ENCODE measurements at regions not wholly inside any gene's neighbourhood (a gene's known extent, or its start where the extent isn't known, plus 50 kb on each side); places are given as distances from the start of the nearest gene placed in this dataset.
"Not testable (repeated sequence)": the region's sequence is repeated elsewhere in the genome, so short reads cannot be mapped to it uniquely, and the experiment has no call there.

DNA sequence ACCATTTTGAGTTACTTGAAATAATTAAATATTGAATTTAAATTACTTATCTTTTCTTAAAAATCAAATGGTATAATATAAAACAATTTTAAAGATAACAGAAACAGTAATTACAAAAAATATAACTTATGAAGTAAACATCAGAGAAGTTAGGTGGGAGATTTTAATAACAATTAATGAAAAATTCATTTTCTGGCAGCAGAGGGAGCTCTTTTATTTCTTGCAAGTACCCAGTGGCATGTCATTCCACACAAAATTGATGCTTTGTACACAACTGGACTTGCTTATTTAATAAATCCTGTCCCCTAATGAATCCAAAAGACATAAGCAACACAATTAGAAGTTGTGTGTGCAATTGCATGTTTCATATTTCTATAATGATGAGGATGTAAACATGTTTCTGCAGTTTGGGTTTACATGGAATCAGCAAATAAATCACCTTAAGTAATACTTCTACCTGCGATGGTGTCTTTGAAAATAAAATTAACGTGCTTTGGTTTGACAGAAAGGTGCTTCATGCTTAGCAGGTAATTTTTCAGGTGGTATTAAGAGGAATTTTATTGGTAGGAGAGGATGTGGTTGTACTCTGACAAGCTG lies 861.3 kb downstream of the ZPLD1 start:
- no peak overlapping the region for H3K4me3 ChIP-seq (ENCODE audit: low read length)
- no peak overlapping the region for H3K9ac ChIP-seq (ENCODE audit: low read length)
- no peak overlapping the region for H3K4me2 ChIP-seq (ENCODE audit: low read length)
- TF ChIP-seq, protein P1, sequence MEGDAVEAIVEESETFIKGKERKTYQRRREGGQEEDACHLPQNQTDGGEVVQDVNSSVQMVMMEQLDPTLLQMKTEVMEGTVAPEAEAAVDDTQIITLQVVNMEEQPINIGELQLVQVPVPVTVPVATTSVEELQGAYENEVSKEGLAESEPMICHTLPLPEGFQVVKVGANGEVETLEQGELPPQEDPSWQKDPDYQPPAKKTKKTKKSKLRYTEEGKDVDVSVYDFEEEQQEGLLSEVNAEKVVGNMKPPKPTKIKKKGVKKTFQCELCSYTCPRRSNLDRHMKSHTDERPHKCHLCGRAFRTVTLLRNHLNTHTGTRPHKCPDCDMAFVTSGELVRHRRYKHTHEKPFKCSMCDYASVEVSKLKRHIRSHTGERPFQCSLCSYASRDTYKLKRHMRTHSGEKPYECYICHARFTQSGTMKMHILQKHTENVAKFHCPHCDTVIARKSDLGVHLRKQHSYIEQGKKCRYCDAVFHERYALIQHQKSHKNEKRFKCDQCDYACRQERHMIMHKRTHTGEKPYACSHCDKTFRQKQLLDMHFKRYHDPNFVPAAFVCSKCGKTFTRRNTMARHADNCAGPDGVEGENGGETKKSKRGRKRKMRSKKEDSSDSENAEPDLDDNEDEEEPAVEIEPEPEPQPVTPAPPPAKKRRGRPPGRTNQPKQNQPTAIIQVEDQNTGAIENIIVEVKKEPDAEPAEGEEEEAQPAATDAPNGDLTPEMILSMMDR (IDR thresholded peaks at IDR 0.05; ENCODE audit: poor library complexity, severe bottlenecking) = peak; percentile 69
- TF ChIP-seq POLR2AphosphoS5 (IDR thresholded peaks at IDR 0.05) (no peak), RAD21 (conservative IDR thresholded peaks at IDR 0.05) (peak; percentile 73), SMC3 (conservative IDR thresholded peaks at IDR 0.05; ENCODE audit: poor library complexity) (peak; percentile 71), MXI1 (conservative IDR thresholded peaks at IDR 0.05; ENCODE audit: poor library complexity, severe bottlenecking) (no peak), EZH2 (IDR thresholded peaks at IDR 0.05; ENCODE audit: borderline replicate concordance, insufficient read depth, low read length, poor library complexity, severe bottlenecking) (no peak)
- TF ChIP-seq, protein P2, sequence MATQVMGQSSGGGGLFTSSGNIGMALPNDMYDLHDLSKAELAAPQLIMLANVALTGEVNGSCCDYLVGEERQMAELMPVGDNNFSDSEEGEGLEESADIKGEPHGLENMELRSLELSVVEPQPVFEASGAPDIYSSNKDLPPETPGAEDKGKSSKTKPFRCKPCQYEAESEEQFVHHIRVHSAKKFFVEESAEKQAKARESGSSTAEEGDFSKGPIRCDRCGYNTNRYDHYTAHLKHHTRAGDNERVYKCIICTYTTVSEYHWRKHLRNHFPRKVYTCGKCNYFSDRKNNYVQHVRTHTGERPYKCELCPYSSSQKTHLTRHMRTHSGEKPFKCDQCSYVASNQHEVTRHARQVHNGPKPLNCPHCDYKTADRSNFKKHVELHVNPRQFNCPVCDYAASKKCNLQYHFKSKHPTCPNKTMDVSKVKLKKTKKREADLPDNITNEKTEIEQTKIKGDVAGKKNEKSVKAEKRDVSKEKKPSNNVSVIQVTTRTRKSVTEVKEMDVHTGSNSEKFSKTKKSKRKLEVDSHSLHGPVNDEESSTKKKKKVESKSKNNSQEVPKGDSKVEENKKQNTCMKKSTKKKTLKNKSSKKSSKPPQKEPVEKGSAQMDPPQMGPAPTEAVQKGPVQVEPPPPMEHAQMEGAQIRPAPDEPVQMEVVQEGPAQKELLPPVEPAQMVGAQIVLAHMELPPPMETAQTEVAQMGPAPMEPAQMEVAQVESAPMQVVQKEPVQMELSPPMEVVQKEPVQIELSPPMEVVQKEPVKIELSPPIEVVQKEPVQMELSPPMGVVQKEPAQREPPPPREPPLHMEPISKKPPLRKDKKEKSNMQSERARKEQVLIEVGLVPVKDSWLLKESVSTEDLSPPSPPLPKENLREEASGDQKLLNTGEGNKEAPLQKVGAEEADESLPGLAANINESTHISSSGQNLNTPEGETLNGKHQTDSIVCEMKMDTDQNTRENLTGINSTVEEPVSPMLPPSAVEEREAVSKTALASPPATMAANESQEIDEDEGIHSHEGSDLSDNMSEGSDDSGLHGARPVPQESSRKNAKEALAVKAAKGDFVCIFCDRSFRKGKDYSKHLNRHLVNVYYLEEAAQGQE (IDR thresholded peaks at IDR 0.05; ENCODE audit: borderline replicate concordance) = no peak
- no peak overlapping the region for H3K27ac ChIP-seq (ENCODE audit: low read length)
- no peaks in the 10 kb centered on the region for H4K20me1 ChIP-seq (ENCODE audit: insufficient read depth)
- no peaks in the 10 kb centered on the region for H3K36me3 ChIP-seq (ENCODE audit: insufficient read depth, low read length)
- H3K79me2 ChIP-seq (replicated peaks; ENCODE audit: insufficient read depth, low read length) = no peaks in the 10 kb centered on the region
- no peaks in the 10 kb centered on the region for H3K27me3 ChIP-seq (ENCODE audit: insufficient read depth, low read depth, low read length)
- no peaks in the 10 kb centered on the region for H3K9me3 ChIP-seq (ENCODE audit: low read length)
- H3K9me2 ChIP-seq (ENCODE audit: insufficient read depth, low read length) = no peaks in the 10 kb centered on the region
- no peak overlapping the region for H2AFZ ChIP-seq (ENCODE audit: low read depth, low read length)
- no peaks in the 10 kb centered on the region for H3F3A ChIP-seq (ENCODE audit: insufficient read depth, low read length, poor library complexity, severe bottlenecking)

DNA sequence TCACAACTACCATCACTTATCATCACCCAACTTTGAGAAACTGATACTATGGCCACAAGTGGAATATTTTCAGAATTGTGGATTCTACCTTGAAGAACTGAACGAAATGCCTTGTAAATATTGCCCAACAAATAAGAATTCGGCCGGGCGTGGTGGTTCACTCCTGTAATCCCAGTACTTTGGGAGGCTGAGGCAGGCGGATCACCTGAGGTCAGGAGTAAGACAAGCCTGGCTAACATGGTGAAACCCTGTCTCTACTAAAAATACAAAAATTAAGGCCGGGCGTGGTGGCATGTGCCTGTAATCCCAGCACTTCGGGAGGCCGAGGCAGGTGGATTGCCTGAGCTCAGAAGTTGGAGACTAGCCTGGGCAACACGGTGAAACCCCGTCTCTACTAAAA lies 862.7 kb downstream of the ZPLD1 start:
- not testable (repeated sequence) for H3K4me3 ChIP-seq (ENCODE audit: low read length); H4K20me1 ChIP-seq (ENCODE audit: insufficient read depth); H3K4me2 ChIP-seq (ENCODE audit: low read length); H3K9ac ChIP-seq (ENCODE audit: low read length); H3K79me2 ChIP-seq (replicated peaks; ENCODE audit: insufficient read depth, low read length); H2AFZ ChIP-seq (ENCODE audit: low read depth, low read length); H3K27ac ChIP-seq (ENCODE audit: low read length); H3K9me2 ChIP-seq (ENCODE audit: insufficient read depth, low read length); H3K9me3 ChIP-seq (ENCODE audit: low read length); H3K27me3 ChIP-seq (ENCODE audit: insufficient read depth, low read depth, low read length); H3F3A ChIP-seq (ENCODE audit: insufficient read depth, low read length, poor library complexity, severe bottlenecking); H3K36me3 ChIP-seq (ENCODE audit: insufficient read depth, low read length)

DNA sequence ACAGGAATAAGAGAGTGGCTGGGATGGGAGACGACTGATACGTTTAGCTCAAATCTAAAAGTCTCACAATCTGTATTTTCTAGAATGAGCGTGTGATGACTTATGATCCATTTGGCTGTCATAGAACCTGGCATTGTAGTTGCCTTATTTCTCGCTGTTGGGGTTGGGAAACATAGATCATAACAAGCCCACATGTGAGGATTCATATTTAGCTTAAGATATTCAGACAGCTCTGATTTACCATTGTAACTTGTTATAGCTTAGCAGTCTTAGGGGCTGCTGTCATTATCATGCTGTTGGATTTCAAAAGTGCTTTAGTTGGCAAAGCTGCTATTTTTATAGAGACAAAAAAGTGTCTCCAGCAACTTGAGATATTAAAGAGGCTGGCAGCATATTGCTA lies 871.3 kb downstream of the ZPLD1 start:
- Histone ChIP-seq H3K9me2 (ENCODE audit: insufficient read depth, low read length) (no peaks in the 10 kb centered on the region), H3K9me3 (ENCODE audit: low read length) (no peaks in the 10 kb centered on the region), H3K27ac (ENCODE audit: low read length) (peak overlapping the region; percentile 56), H2AFZ (ENCODE audit: low read depth, low read length) (no peak overlapping the region), H3K4me2 (ENCODE audit: low read length) (peak overlapping the region; percentile 24), H3K36me3 (ENCODE audit: insufficient read depth, low read length) (no peaks in the 10 kb centered on the region), H3K4me3 (ENCODE audit: low read length) (no peak overlapping the region), H3K27me3 (ENCODE audit: insufficient read depth, low read depth, low read length) (no peaks in the 10 kb centered on the region), H3F3A (ENCODE audit: insufficient read depth, low read length, poor library complexity, severe bottlenecking) (no peaks in the 10 kb centered on the region), H3K9ac (ENCODE audit: low read length) (no peak overlapping the region), H3K79me2 (replicated peaks; ENCODE audit: insufficient read depth, low read length) (no peaks in the 10 kb centered on the region), H4K20me1 (ENCODE audit: insufficient read depth) (no peaks in the 10 kb centered on the region)
- TF ChIP-seq MXI1 (conservative IDR thresholded peaks at IDR 0.05; ENCODE audit: poor library complexity, severe bottlenecking) (peak; percentile 40), EP300 (conservative IDR thresholded peaks at IDR 0.05; ENCODE audit: poor library complexity, severe bottlenecking) (peak; percentile 86), EZH2 (IDR thresholded peaks at IDR 0.05; ENCODE audit: borderline replicate concordance, insufficient read depth, low read length, poor library complexity, severe bottlenecking) (no peak), POLR2AphosphoS5 (IDR thresholded peaks at IDR 0.05) (peak; percentile 87), SMC3 (conservative IDR thresholded peaks at IDR 0.05; ENCODE audit: poor library complexity) (peak; percentile 20), TAF1 (IDR thresholded peaks at IDR 0.05; ENCODE audit: low read depth) (no peak), RAD21 (conservative IDR thresholded peaks at IDR 0.05) (peak; percentile 30)
- TF ChIP-seq, protein P2 (IDR thresholded peaks at IDR 0.05; ENCODE audit: borderline replicate concordance) = no peak
- TF ChIP-seq, protein P1 (IDR thresholded peaks at IDR 0.05; ENCODE audit: poor library complexity, severe bottlenecking) = no peak
